ACC112 (cell line): ENCODE measurements at regions not wholly inside any gene's neighbourhood (a gene's known extent, or its start where the extent isn't known, plus 50 kb on each side); places are given as distances from the start of the nearest gene placed in this dataset.

ENCODE experiments used
- H2AFZ ChIP-seq: fragments of 200-600 bp; sonication (generic); one replicate; pipeline ENCODE4 v1.6.0; 2017; ENCODE audit warnings: antibody characterized with exemption, low read length; ENCODE audit not compliant: unreplicated experiment
- H3K27ac ChIP-seq: fragments of 200-600 bp; sonication (generic); 2 replicates; pipeline ENCODE4 v1.5.1; 2014; ENCODE audit warnings: low read depth, mild to moderate bottlenecking, antibody characterized with exemption, low read length, moderate library complexity
- H3K27me3 ChIP-seq: fragments of 200-600 bp; sonication (generic); 2 replicates; pipeline ENCODE4 v1.6.1; 2014; ENCODE audit warnings: mild to moderate bottlenecking, antibody characterized with exemption, low read length, moderate library complexity, mixed read lengths; ENCODE audit not compliant: insufficient read depth
- H3K36me3 ChIP-seq: fragments of 200-600 bp; sonication (generic); 2 replicates; pipeline ENCODE4 v1.6.1; 2016; ENCODE audit warnings: mild to moderate bottlenecking, antibody characterized with exemption, low read length, moderate library complexity, mixed read lengths; ENCODE audit not compliant: insufficient read depth
- H3K4me1 ChIP-seq: fragments of 200-600 bp; sonication (generic); one replicate; pipeline ENCODE4 v1.6.1; 2016; ENCODE audit warnings: low read length, mixed read lengths; ENCODE audit not compliant: insufficient read depth, unreplicated experiment, control insufficient read depth
- H3K4me3 ChIP-seq: fragments of 200-600 bp; sonication (generic); 2 replicates; pipeline ENCODE4 v1.5.1; 2014; ENCODE audit warnings: mild to moderate bottlenecking, low read depth, low read length
- H3K79me2 ChIP-seq: fragments of 200-600 bp; sonication (generic); one replicate; pipeline ENCODE4 v1.6.0; 2016; ENCODE audit warnings: low read length; ENCODE audit not compliant: control insufficient read depth, unreplicated experiment, insufficient read depth

GRCh38 chr1:191099696-191100095, 622.0 kb upstream of the BRINP3 start:
- H3K27me3 ChIP-seq, result no peaks in the 10 kb centered on the region
- no peaks in the 10 kb centered on the region for H3K79me2 ChIP-seq
- H2AFZ ChIP-seq, result no peak overlapping the region
- H3K4me3 ChIP-seq, result no peak overlapping the region
- H3K4me1 ChIP-seq, result no peaks in the 10 kb centered on the region
- no peak overlapping the region for H3K27ac ChIP-seq
- no peaks in the 10 kb centered on the region for H3K36me3 ChIP-seq

- Histone ChIP-seq H3K27ac (no peak overlapping the region), H3K4me3 (no peak overlapping the region), H3K36me3 (no peaks in the 10 kb centered on the region), H3K27me3 (no peaks in the 10 kb centered on the region), H2AFZ (no peak overlapping the region), H3K79me2 (no peaks in the 10 kb centered on the region), H3K4me1 (no peaks in the 10 kb centered on the region)
Measured at GRCh38 chr1:191101960-191102359, 624.3 kb upstream of the BRINP3 start.

- H3K27me3 ChIP-seq, result no peaks in the 10 kb centered on the region
- no peak overlapping the region for H2AFZ ChIP-seq
- H3K27ac ChIP-seq, result no peak overlapping the region
- no peaks in the 10 kb centered on the region for H3K36me3 ChIP-seq
- H3K79me2 ChIP-seq, result no peaks in the 10 kb centered on the region
- no peaks in the 10 kb centered on the region for H3K4me1 ChIP-seq
- no peak overlapping the region for H3K4me3 ChIP-seq
Measured at GRCh38 chr1:191125950-191126349, 648.3 kb upstream of the BRINP3 start.

- Histone ChIP-seq H3K36me3 (no peaks in the 10 kb centered on the region), H3K27ac (no peak overlapping the region), H3K4me1 (no peaks in the 10 kb centered on the region), H3K27me3 (no peaks in the 10 kb centered on the region), H2AFZ (no peak overlapping the region), H3K4me3 (no peak overlapping the region), H3K79me2 (no peaks in the 10 kb centered on the region)
Measured at GRCh38 chr1:191134796-191135195, 657.1 kb upstream of the BRINP3 start.

GRCh38 chr1:191140038-191140437, 662.4 kb upstream of the BRINP3 start:
- H3K79me2 ChIP-seq, result no peaks in the 10 kb centered on the region
- H3K36me3 ChIP-seq, result no peaks in the 10 kb centered on the region
- H3K27me3 ChIP-seq, result no peaks in the 10 kb centered on the region
- H3K4me3 ChIP-seq, result no peak overlapping the region
- no peak overlapping the region for H3K27ac ChIP-seq
- no peak overlapping the region for H2AFZ ChIP-seq
- no peaks in the 10 kb centered on the region for H3K4me1 ChIP-seq

- H3K27me3 ChIP-seq, result no peaks in the 10 kb centered on the region
- H3K27ac ChIP-seq, result no peak overlapping the region
- no peak overlapping the region for H3K4me3 ChIP-seq
- no peak overlapping the region for H2AFZ ChIP-seq
- no peaks in the 10 kb centered on the region for H3K79me2 ChIP-seq
- no peaks in the 10 kb centered on the region for H3K4me1 ChIP-seq
- no peaks in the 10 kb centered on the region for H3K36me3 ChIP-seq
Measured at GRCh38 chr1:191142748-191143147, 665.1 kb upstream of the BRINP3 start.

GRCh38 chr1:191145834-191146233, 668.2 kb upstream of the BRINP3 start:
- H2AFZ ChIP-seq, result no peak overlapping the region

GRCh38 chr1:191151321-191151807, 673.7 kb upstream of the BRINP3 start:
- Histone ChIP-seq H3K27me3 (no peaks in the 10 kb centered on the region), H3K36me3 (no peaks in the 10 kb centered on the region), H2AFZ (no peak overlapping the region), H3K4me3 (no peak overlapping the region), H3K4me1 (no peaks in the 10 kb centered on the region), H3K79me2 (no peaks in the 10 kb centered on the region), H3K27ac (no peak overlapping the region)

More at GRCh38 chr1:191145834-191146233, 668.2 kb upstream of the BRINP3 start:
- H3K27me3 ChIP-seq, result no peaks in the 10 kb centered on the region
- H3K36me3 ChIP-seq, result no peaks in the 10 kb centered on the region
- H3K4me3 ChIP-seq, result no peak overlapping the region
- no peak overlapping the region for H3K27ac ChIP-seq
- no peaks in the 10 kb centered on the region for H3K4me1 ChIP-seq
- no peaks in the 10 kb centered on the region for H3K79me2 ChIP-seq

GRCh38 chr1:191152776-191153175, 675.1 kb upstream of the BRINP3 start:
- H2AFZ ChIP-seq, result no peak overlapping the region
- no peak overlapping the region for H3K27ac ChIP-seq
- H3K36me3 ChIP-seq, result no peaks in the 10 kb centered on the region
- no peaks in the 10 kb centered on the region for H3K4me1 ChIP-seq
- no peak overlapping the region for H3K4me3 ChIP-seq
- H3K27me3 ChIP-seq, result no peaks in the 10 kb centered on the region
- H3K79me2 ChIP-seq, result no peaks in the 10 kb centered on the region

- Histone ChIP-seq H3K27ac (no peak overlapping the region), H3K4me3 (no peak overlapping the region), H3K79me2 (no peaks in the 10 kb centered on the region), H3K36me3 (no peaks in the 10 kb centered on the region), H2AFZ (no peak overlapping the region), H3K4me1 (no peaks in the 10 kb centered on the region), H3K27me3 (no peaks in the 10 kb centered on the region)
Measured at GRCh38 chr1:191155178-191155577, 677.5 kb upstream of the BRINP3 start.

GRCh38 chr1:191160837-191161236, 683.2 kb upstream of the BRINP3 start:
- no peak overlapping the region for H3K27ac ChIP-seq
- no peaks in the 10 kb centered on the region for H3K4me1 ChIP-seq
- no peak overlapping the region for H3K4me3 ChIP-seq
- H3K27me3 ChIP-seq, result no peaks in the 10 kb centered on the region
- no peaks in the 10 kb centered on the region for H3K79me2 ChIP-seq
- no peak overlapping the region for H2AFZ ChIP-seq
- H3K36me3 ChIP-seq, result no peaks in the 10 kb centered on the region
